PC-3 (cell line): ENCODE measurements at regions not wholly inside any gene's neighbourhood (a gene's known extent, or its start where the extent isn't known, plus 50 kb on each side); places are given as distances from the start of the nearest gene placed in this dataset.

ENCODE experiments used
- ATAC-seq: fragments of 200-7000 bp; cut with Tn5 transposase; 2 replicates; pipeline ENCODE4 v1.9.1; 2020; ENCODE audit warnings: mild to moderate bottlenecking, moderate library complexity
- BruUV-seq: library from RNA; stranded (reverse); fragments of 400-500 nt; replicated peaks from 2 replicates; lab custom pipeline; 2021; lab: Mats Ljungman, UMichigan
- CTCF ChIA-PET: fragments of 300-600 bp; sonication (Branson Sonifier 250); formaldehyde crosslinking; loops from one replicate; lab custom pipeline; 2022; ENCODE audit warnings: antibody characterized with exemption; lab: Charles Lee
- POLR2A ChIA-PET: fragments of 300-600 bp; sonication (Branson Sonifier 250); formaldehyde crosslinking; loops from one replicate; lab custom pipeline; 2022; ENCODE audit warnings: antibody characterized with exemption; ENCODE audit not compliant: unreplicated experiment; lab: Charles Lee
- DNase-seq: peaks from one replicate; pipeline ENCODE4 v3.0.0-alpha.2; 2015
- H2AFZ ChIP-seq: fragments of 300-600 bp; sonication (generic); 2 replicates; pipeline ENCODE4 v1.6.0; 2016; ENCODE audit warnings: antibody characterized with exemption, low read length
- H3F3A ChIP-seq: fragments of 300-600 bp; sonication (generic); one replicate; pipeline ENCODE4 v1.6.0; 2017; ENCODE audit warnings: antibody characterized with exemption, low read length, control low read depth, mild to moderate bottlenecking; ENCODE audit not compliant: unreplicated experiment
- H3K27ac ChIP-seq: fragments of 300-600 bp; sonication (generic); 2 replicates; pipeline ENCODE4 v1.5.1; 2016; ENCODE audit warnings: mild to moderate bottlenecking, low read length
- H3K27me3 ChIP-seq: fragments of 300-600 bp; sonication (generic); 2 replicates; pipeline ENCODE4 v1.6.1; 2016; ENCODE audit warnings: low read length, mixed read lengths
- H3K36me3 ChIP-seq: fragments of 300-600 bp; sonication (generic); 2 replicates; pipeline ENCODE4 v1.6.1; 2016; ENCODE audit warnings: low read depth, mixed run types, low read length, mixed read lengths
- H3K4me1 ChIP-seq: fragments of 300-600 bp; sonication (generic); 2 replicates; pipeline ENCODE4 v1.5.1; 2016; ENCODE audit warnings: low read length; ENCODE audit not compliant: insufficient read depth
- H3K4me2 ChIP-seq: fragments of 300-600 bp; sonication (generic); 2 replicates; pipeline ENCODE4 v1.6.0; 2016; ENCODE audit warnings: low read length
- H3K4me3 ChIP-seq: fragments of 300-600 bp; sonication (generic); 2 replicates; pipeline ENCODE4 v1.5.1; 2016; ENCODE audit warnings: mild to moderate bottlenecking, low read length, mixed read lengths
- H3K79me2 ChIP-seq: fragments of 300-600 bp; sonication (generic); 2 replicates; pipeline ENCODE4 v1.6.1; 2017; ENCODE audit warnings: low read length, mixed read lengths
- H3K9ac ChIP-seq: fragments of 300-600 bp; sonication (generic); 2 replicates; pipeline ENCODE4 v1.6.0; 2016; ENCODE audit warnings: mild to moderate bottlenecking, low read length
- H3K9me2 ChIP-seq: fragments of 300-600 bp; sonication (generic); replicated peaks from 2 replicates; pipeline ENCODE4 v1.6.1; 2016; ENCODE audit warnings: mixed run types, low read length, mixed read lengths
- H3K9me3 ChIP-seq: fragments of 300-600 bp; sonication (generic); 2 replicates; pipeline ENCODE4 v1.6.1; 2016; ENCODE audit warnings: low read length, mixed read lengths
- H4K20me1 ChIP-seq: fragments of 300-600 bp; sonication (generic); 2 replicates; pipeline ENCODE4 v1.6.1; 2016; ENCODE audit warnings: low read length, mixed read lengths
- CTCF ChIP-seq: fragments of 300-600 bp; sonication (generic); conservative IDR thresholded peaks from 2 replicates; pipeline ENCODE4 v1.5.1; 2017; ENCODE audit warnings: antibody characterized with exemption, low read depth, mild to moderate bottlenecking, low read length
- EZH2 ChIP-seq: fragments of 300-600 bp; sonication (generic); IDR thresholded peaks from one replicate; pipeline ENCODE4 v1.6.1; 2017; ENCODE audit warnings: antibody characterized with exemption, mild to moderate bottlenecking, low read length; ENCODE audit not compliant: unreplicated experiment
- EZH2phosphoT487 ChIP-seq: fragments of 300-600 bp; sonication (generic); IDR thresholded peaks from 2 replicates; pipeline ENCODE4 v1.6.1; 2018; ENCODE audit warnings: mild to moderate bottlenecking, antibody characterized with exemption, low read length, borderline replicate concordance
- intact Hi-C: fragments of 100-400 bp; cut with micrococcal nuclease; formaldehyde crosslinking; loops from 2 replicates; pipeline ENCODE4 v1.9.0; 2023

- no peaks in the 10 kb centered on the region for H3K9me2 ChIP-seq
- H3K4me2 ChIP-seq = peak overlapping the region; percentile 34
- ChIA-PET CTCF (no interaction called here), POLR2A (no interaction called here)
- intact Hi-C loops = loop anchor here (2.0 to 10.0 kb wide), 2 partner anchors 120 to 652 kb away; no protein-coding TSS in a partner anchor
- H3K79me2 ChIP-seq = no peaks in the 10 kb centered on the region
- H4K20me1 ChIP-seq = no peaks in the 10 kb centered on the region
- H3K27me3 ChIP-seq = no peaks in the 10 kb centered on the region
- H3F3A ChIP-seq = no peaks in the 10 kb centered on the region
- peak overlapping the region; percentile 68 for H3K27ac ChIP-seq
- peak overlapping the region; percentile 27; the same call in 1 of the 2 replicates for H3K9ac ChIP-seq
- BruUV-seq = no TSS peak
- peaks cover 65% of the 10 kb centered on the region for H3K4me1 ChIP-seq
- DNase-seq (no peak), ATAC-seq (no peak)
- no peaks in the 10 kb centered on the region for H3K36me3 ChIP-seq
- H3K4me3 ChIP-seq = no peak overlapping the region
- no peak overlapping the region for H2AFZ ChIP-seq
- TF ChIP-seq CTCF = no peak
- TF ChIP-seq EZH2phosphoT487 = no peak
- no peak for TF ChIP-seq EZH2
- H3K9me3 ChIP-seq = no peaks in the 10 kb centered on the region
Observed at GRCh38 chr3:106336619-106337018, 467.8 kb upstream of the CBLB start.

- no TSS peak for BruUV-seq
Observed at GRCh38 chr3:106337116-106337515, 468.3 kb upstream of the CBLB start.

More at GRCh38 chr3:106337116-106337515, 468.3 kb upstream of the CBLB start:
- Histone ChIP-seq H4K20me1 (no peaks in the 10 kb centered on the region), H3K9me2 (no peaks in the 10 kb centered on the region), H3K27me3 (no peaks in the 10 kb centered on the region), H3F3A (no peaks in the 10 kb centered on the region), H3K4me2 (peak overlapping the region; percentile 34; the same call in 1 of the 2 replicates), H3K79me2 (no peaks in the 10 kb centered on the region), H2AFZ (no peak overlapping the region), H3K27ac (peak overlapping the region; percentile 68), H3K4me3 (no peak overlapping the region), H3K36me3 (no peaks in the 10 kb centered on the region), H3K4me1 (peaks cover 65% of the 10 kb centered on the region), H3K9me3 (no peaks in the 10 kb centered on the region), H3K9ac (no peak overlapping the region)
- intact Hi-C loops = loop anchor here (2.0 to 10.0 kb wide), 2 partner anchors 120 to 652 kb away; no protein-coding TSS in a partner anchor
- DNase-seq = peak; percentile 89
- peak; percentile 31 for ATAC-seq
- ChIA-PET CTCF (no interaction called here), POLR2A (no interaction called here)
- TF ChIP-seq EZH2 (no peak), EZH2phosphoT487 (no peak), CTCF (no peak)
